ENCODE measurements at regions not wholly inside any gene's neighbourhood (a gene's known extent, or its start where the extent isn't known, plus 50 kb on each side); places are given as distances from the start of the nearest gene placed in this dataset.
A peak's percentile ranks its signal among the peaks of the same experiment; 100 is the strongest.

- no peak for DNase-seq (ENCODE audit: extremely low read depth, low read depth)
Observed at GRCh38 chr17:79303641-79304205, 229.1 kb downstream of the ENGASE start.

GRCh38 chr17:79301469-79301868 is 226.8 kb downstream of the ENGASE start:
- no peak for DNase-seq (ENCODE audit: extremely low read depth, low read depth)

- DNase-seq (ENCODE audit: extremely low read depth, low read depth): no peak
Observed at GRCh38 chr17:79299349-79299748, 224.7 kb downstream of the ENGASE start.

GRCh38 chr17:79298799-79299198 is 224.2 kb downstream of the ENGASE start:
- no peak for DNase-seq (ENCODE audit: extremely low read depth, low read depth)

DNA sequence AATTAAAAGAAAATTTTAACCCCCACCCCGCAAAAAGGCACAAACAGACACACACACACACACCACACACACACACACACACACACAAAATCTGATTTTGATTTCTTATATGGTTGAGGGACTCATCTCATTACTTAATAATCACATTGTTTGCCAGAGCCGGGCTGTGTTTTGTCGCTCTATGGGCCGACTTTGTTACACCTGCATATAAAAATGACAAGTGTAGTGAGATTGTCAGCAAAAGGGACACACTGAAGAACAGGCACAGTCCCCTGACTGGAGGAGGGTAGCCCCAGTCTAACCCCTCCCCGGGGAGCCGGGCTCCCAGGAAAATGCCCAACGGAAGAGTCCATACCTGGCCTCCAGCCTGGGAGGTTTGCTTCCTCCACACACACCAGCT is 221.6 kb downstream of the ENGASE start:
- DNase-seq (ENCODE audit: extremely low read depth, low read depth): no peak

DNA sequence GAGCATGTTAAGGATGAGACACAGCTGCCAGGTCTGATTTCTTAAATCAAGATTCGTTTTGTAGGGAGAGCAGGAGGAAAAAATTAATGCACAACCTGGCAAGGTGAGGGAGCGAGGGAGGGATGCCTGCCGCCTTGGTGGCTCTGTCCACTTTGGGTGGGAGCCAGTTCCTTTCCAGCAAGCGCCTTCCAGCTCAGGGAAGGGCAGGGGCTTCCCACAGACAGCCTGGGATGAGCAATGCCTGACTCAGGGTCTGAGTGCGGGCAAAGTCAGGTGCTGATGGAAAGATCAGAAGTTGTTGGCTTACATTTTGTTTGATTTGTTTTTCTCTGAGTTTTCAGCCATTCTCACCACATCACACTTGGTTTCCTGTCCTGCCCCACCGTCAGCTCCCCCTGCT is 220.7 kb downstream of the ENGASE start:
- no peak for DNase-seq (ENCODE audit: extremely low read depth, low read depth)

- DNase-seq (ENCODE audit: extremely low read depth, low read depth): peak; percentile 59
Observed at GRCh38 chr17:79294459-79295071, 219.9 kb downstream of the ENGASE start.

DNA sequence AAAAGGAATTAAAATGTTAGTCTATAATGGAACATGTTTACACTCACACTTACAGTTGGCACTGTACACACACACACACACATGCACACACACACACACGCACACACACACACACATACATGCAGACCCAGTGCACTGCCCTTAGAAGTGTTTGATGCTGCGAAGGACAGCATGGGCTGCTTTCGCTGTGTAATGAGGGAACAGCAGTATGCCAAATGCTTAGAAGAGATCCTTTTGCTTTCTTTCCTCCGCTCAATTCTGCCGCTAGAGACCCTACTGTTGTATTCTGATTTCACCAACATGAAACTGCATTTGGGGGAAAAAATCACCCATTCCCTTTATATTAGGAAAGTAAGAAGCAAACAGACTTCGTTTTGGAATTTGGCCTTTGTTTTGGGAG is 217.9 kb downstream of the ENGASE start:
- DNase-seq (ENCODE audit: extremely low read depth, low read depth): no peak

DNA sequence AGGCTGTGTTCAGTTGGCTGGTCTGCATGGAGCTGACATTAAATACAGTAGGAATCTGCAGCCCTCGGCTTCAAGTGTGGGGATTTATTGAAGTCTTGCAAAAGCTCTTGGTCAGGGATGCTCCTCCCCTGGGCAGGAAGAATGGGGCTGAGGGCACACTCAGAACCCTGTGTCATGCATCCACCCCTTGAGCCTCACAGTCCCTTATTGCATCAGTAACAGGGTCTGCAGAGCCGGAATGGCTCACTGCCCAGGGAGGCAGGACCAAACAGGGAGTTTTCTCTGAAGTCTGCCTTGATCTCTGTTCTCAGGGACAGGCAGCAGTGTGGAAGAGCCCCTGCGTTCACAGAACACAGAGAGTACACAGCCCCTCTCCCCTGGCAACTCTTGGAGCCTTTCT is 216.8 kb downstream of the ENGASE start:
- DNase-seq (ENCODE audit: extremely low read depth, low read depth): no peak

GRCh38 chr17:79290726-79291125 is 216.1 kb downstream of the ENGASE start:
- DNase-seq (ENCODE audit: extremely low read depth, low read depth): no peak

DNA sequence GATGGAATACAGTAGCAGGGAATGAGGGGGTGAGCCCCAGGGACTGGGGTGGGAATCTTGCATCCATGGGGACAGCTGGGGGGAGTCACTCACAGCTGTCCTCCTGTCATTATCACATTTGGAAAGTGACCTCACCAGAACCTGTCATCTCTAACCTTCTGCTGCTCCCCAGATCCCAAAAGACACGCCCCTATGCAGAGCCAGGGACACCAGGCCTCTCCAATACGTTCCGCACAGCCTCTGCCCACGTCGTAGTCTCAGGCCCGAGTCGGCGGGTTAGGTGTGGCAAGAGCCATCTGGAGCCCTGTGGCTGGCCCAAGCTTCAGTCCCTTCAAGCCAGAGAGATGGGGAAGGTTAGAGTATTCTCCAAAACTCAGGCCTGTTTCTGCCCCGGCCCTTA is 214.3 kb downstream of the ENGASE start:
- DNase-seq (ENCODE audit: extremely low read depth, low read depth): no peak

GRCh38 chr17:79286440-79286839 is 211.8 kb downstream of the ENGASE start:
- DNase-seq (ENCODE audit: extremely low read depth, low read depth): no peak

DNA sequence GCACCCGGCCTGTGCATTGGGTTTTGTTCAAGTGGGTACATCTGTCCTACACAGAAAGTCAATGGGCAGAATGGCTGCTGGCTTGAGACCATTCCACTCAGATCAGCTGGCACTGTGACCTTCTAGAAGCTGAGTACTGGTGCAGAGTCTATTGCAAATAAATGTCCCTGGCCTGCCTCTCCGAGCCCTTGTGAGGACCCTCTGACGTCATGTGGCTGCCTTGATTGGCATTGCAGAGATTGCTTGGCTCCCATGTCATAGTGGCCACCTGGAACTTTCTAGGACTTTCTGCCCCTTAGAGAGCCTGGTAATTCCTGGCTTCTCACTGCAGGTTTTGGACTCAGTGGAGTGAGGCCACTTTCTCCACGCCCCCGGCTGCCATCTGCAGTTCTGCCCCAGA is 211.3 kb downstream of the ENGASE start:
- DNase-seq (ENCODE audit: extremely low read depth, low read depth): no peak

DNA sequence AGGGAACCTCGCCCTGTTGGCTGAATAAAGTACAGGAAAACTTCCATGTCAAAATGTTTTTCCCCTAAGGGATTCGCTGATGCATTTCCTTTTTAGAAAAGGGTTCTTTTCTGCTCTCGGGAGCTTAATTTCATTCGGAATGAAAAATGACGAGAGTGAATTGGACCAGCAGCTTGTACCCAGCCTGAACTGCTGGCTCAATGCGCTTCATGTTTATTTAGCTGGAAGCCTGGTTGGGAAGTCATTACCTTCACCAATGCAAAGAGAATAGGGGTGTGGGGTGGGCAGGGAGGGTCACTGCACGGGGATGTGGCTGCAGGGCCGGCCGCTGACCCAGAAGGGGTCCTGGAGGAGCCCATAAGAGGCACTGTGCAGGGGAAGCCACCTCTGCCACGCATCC is 207.7 kb downstream of the ENGASE start:
- DNase-seq (ENCODE audit: extremely low read depth, low read depth): no peak

GRCh38 chr17:79281803-79282202 is 207.2 kb downstream of the ENGASE start:
- no peak for DNase-seq (ENCODE audit: extremely low read depth, low read depth)

GRCh38 chr17:79280866-79281572 is 206.4 kb downstream of the ENGASE start:
- DNase-seq (ENCODE audit: extremely low read depth, low read depth): no peak

DNA sequence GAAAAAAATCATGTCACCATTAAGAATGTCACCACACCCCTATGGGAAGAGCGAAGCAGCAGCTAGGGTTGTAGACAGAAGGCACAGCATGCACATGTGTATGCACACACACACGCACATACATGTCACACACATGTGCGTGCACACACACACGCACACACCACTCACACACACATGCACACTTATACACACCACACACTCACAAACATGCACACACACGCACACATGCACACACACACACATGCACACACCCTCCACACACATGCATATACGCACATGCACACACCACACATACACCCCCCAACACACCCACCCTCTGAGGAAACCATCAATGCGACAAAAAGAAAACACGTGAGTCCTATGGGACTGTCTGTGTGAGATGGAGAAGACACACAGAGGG is 205.4 kb downstream of the ENGASE start:
- DNase-seq (ENCODE audit: extremely low read depth, low read depth): no peak

DNA sequence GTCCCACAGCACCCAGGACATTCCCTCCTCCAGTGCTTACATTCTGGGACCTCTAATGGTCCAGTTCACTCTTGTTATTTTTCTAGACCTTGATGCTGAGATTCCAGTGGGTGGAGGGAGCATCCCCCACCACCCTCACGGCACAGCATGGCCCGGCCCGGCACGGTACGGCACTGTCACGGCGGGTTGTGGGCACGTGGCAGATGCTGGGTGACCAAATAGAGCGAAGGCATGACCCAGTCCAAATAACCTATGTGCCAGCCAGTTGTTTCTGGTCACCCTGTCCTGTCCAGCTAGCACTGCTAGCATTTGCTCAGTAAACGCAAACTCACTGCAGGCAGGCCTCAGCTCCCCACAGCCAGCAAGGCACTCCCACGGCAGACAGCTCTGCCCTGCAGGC is 204.7 kb downstream of the ENGASE start:
- DNase-seq (ENCODE audit: extremely low read depth, low read depth): no peak

DNA sequence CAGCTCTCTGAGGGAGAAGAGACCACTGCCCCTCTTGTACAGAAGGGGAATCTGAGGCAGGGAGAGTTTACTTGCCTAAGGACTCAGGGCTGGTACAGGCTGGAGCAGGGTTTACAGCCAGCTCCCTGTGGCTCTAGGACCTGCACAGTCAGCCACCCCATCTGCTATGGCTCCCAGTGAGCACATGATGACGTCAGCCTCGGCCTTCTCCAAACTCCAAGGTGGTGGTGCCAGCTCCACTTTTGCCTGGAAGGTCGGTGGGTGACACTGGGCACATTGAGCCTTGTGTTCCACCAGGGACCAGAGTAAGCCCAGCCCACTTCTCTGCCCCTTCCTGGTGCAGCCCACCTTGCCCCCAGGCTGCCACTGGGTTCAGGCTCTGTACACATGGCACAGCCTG is 202.2 kb downstream of the ENGASE start:
- no peak for DNase-seq (ENCODE audit: extremely low read depth, low read depth)

- no peak for DNase-seq (ENCODE audit: extremely low read depth, low read depth)
Observed at GRCh38 chr17:79273660-79274059, 199.0 kb downstream of the ENGASE start.

DNA sequence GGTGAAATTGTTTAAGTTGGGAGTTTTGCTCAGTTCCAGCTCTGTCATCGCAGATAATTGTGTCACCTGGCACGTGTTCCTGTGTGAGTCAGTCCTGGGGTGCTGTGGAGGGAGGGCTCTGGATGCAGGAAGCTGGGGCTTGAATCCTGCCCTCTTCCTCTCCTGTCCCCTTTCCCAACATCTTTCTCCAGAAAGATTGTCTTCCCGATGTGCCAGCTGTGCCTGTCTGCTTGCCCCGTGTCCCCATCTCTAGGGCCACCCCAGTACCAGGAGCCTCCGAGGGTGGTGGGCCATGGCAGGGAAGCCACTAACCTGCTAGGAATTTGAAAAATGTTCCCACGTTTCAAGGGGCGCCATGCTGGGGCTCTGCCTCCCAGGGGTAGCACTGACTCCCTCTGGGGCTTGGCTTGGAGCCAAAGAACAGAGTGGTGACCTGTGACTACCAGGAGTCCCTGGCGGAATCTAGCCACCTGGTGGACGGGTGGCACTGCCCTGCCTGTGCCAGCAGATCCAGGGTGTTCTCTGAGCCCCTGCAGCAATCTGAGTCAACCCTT is 198.1 kb downstream of the ENGASE start:
- DNase-seq (ENCODE audit: extremely low read depth, low read depth): no peak

GRCh38 chr17:79272220-79272619 is 197.6 kb downstream of the ENGASE start:
- DNase-seq (ENCODE audit: extremely low read depth, low read depth): no peak
